ENCODE measurements at regions not wholly inside any gene's neighbourhood (a gene's known extent, or its start where the extent isn't known, plus 50 kb on each side); places are given as distances from the start of the nearest gene placed in this dataset.

DNA sequence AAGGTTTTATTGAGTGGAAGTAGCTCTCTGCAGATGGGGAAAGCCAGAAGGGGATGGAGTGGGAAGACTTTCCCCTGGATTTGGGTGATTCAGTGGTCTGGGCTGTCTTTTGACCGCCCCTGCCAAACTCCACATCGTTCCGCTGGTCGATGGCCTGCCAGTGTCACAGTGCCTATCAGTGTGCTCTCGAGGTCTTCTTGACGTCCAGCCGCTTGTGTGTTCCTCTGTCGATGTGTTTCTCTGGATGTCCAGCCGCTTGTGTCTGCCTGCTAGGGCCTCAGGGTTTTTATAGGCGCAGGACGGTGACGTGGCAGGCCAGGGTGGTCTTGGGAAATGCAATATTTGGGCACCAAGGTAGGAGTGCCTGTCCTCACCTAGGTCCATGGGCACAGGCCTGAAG lies 1371.4 kb upstream of the PIK3C3 start:
- Histone ChIP-seq H3K36me3 (ENCODE audit: low read depth, low read length) (no peaks in the 10 kb centered on the region), H3K4me3 (ENCODE audit: low read length) (no peak overlapping the region), H3K9me2 (replicated peaks; ENCODE audit: low read length) (no peaks in the 10 kb centered on the region), H3K9ac (ENCODE audit: low read length) (no peak overlapping the region), H3F3A (ENCODE audit: low read length, unreplicated experiment) (no peaks in the 10 kb centered on the region), H3K4me1 (ENCODE audit: insufficient read depth, low read length) (no peaks in the 10 kb centered on the region), H2AFZ (ENCODE audit: low read length) (no peak overlapping the region), H3K27me3 (ENCODE audit: low read length) (no peaks in the 10 kb centered on the region), H3K27ac (ENCODE audit: low read length) (no peak overlapping the region), H3K79me2 (ENCODE audit: low read length) (no peaks in the 10 kb centered on the region), H3K9me3 (ENCODE audit: low read length) (no peaks in the 10 kb centered on the region), H3K4me2 (ENCODE audit: low read length) (no peak overlapping the region), H4K20me1 (ENCODE audit: low read length) (no peaks in the 10 kb centered on the region)
- no TSS peak for BruUV-seq (replicated peaks)
- ChIA-PET CTCF (no interaction called here), POLR2A (ENCODE audit: unreplicated experiment) (no interaction called here)
- DNase-seq (no peak), ATAC-seq (no peak)
- intact Hi-C loops (cut with micrococcal nuclease): no loop called here
- TF ChIP-seq, protein P1, sequence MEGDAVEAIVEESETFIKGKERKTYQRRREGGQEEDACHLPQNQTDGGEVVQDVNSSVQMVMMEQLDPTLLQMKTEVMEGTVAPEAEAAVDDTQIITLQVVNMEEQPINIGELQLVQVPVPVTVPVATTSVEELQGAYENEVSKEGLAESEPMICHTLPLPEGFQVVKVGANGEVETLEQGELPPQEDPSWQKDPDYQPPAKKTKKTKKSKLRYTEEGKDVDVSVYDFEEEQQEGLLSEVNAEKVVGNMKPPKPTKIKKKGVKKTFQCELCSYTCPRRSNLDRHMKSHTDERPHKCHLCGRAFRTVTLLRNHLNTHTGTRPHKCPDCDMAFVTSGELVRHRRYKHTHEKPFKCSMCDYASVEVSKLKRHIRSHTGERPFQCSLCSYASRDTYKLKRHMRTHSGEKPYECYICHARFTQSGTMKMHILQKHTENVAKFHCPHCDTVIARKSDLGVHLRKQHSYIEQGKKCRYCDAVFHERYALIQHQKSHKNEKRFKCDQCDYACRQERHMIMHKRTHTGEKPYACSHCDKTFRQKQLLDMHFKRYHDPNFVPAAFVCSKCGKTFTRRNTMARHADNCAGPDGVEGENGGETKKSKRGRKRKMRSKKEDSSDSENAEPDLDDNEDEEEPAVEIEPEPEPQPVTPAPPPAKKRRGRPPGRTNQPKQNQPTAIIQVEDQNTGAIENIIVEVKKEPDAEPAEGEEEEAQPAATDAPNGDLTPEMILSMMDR (conservative IDR thresholded peaks at IDR 0.05; ENCODE audit: low read depth, low read length): no peak
- no peak for TF ChIP-seq EZH2phosphoT487 (IDR thresholded peaks at IDR 0.05; ENCODE audit: borderline replicate concordance, low read length)
- TF ChIP-seq EZH2 (IDR thresholded peaks at IDR 0.05; ENCODE audit: low read length, unreplicated experiment): no peak

DNA sequence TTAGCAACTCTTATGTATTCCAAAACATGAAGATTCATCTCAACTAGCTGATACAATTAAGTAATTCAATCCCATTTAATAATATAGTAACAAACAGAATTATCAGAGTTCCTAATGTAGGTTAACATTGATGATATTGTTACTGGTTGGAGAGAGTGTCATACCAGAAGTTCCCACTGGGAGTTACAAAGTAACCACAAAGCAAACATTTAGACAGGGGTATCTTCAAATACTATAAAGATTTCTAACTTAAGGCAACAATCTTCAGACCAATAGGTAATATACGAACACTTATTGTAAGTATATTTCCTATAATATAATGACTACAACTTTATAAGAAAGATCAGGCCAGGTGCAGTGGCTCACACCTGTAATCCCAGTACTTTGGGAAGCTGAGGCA lies 1372.9 kb upstream of the PIK3C3 start:
- no peak overlapping the region for H3K27ac ChIP-seq (ENCODE audit: low read length)
- H3K4me1 ChIP-seq (ENCODE audit: insufficient read depth, low read length): no peaks in the 10 kb centered on the region
- H3K79me2 ChIP-seq (ENCODE audit: low read length): no peaks in the 10 kb centered on the region
- no peaks in the 10 kb centered on the region for H4K20me1 ChIP-seq (ENCODE audit: low read length)
- CTCF ChIA-PET: no interaction called here
- intact Hi-C loops (cut with micrococcal nuclease): no loop called here
- H2AFZ ChIP-seq (ENCODE audit: low read length): no peak overlapping the region
- H3K9me3 ChIP-seq (ENCODE audit: low read length): no peaks in the 10 kb centered on the region
- no peaks in the 10 kb centered on the region for H3K27me3 ChIP-seq (ENCODE audit: low read length)
- no peak for DNase-seq
- BruUV-seq (replicated peaks): no TSS peak
- no peaks in the 10 kb centered on the region for H3K36me3 ChIP-seq (ENCODE audit: low read depth, low read length)
- TF ChIP-seq, protein P1 (conservative IDR thresholded peaks at IDR 0.05; ENCODE audit: low read depth, low read length): no peak
- TF ChIP-seq EZH2 (IDR thresholded peaks at IDR 0.05; ENCODE audit: low read length, unreplicated experiment) (no peak), EZH2phosphoT487 (IDR thresholded peaks at IDR 0.05; ENCODE audit: borderline replicate concordance, low read length) (no peak)
- no peaks in the 10 kb centered on the region for H3K9me2 ChIP-seq (replicated peaks; ENCODE audit: low read length)
- POLR2A ChIA-PET (ENCODE audit: unreplicated experiment): no interaction called here
- no peak overlapping the region for H3K4me2 ChIP-seq (ENCODE audit: low read length)
- no peak for ATAC-seq
- H3K4me3 ChIP-seq (ENCODE audit: low read length): no peak overlapping the region
- H3K9ac ChIP-seq (ENCODE audit: low read length): no peak overlapping the region
- H3F3A ChIP-seq (ENCODE audit: low read length, unreplicated experiment): no peaks in the 10 kb centered on the region

DNA sequence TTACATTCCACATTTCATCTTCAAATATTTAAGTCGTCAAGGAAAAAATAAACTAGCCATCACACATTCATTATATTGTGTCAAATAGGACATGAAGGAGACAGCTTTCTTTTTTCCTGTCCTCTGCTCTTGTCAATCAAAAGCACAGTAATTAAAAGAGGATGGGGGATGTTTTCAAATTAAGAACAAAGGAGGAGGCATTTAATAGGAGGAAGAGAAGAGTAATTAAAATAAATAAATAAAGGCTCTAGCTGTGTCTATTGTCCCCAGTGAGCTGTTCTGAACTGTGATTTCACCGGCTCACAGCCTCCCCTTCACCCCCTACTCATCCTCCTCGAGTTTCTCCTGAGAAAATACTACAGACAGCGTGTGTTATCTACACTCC lies 1377.1 kb upstream of the PIK3C3 start:
- no TSS peak for BruUV-seq (replicated peaks)
- no peak overlapping the region for H3K4me3 ChIP-seq (ENCODE audit: low read length)
- intact Hi-C loops (cut with micrococcal nuclease): loop anchor here (10.0 kb wide), 1 partner anchor 57 kb away; no protein-coding TSS in a partner anchor
- no peaks in the 10 kb centered on the region for H3K27me3 ChIP-seq (ENCODE audit: low read length)
- H3K36me3 ChIP-seq (ENCODE audit: low read depth, low read length): no peaks in the 10 kb centered on the region
- no peak overlapping the region for H2AFZ ChIP-seq (ENCODE audit: low read length)
- POLR2A ChIA-PET (ENCODE audit: unreplicated experiment): no interaction called here
- TF ChIP-seq EZH2 (IDR thresholded peaks at IDR 0.05; ENCODE audit: low read length, unreplicated experiment): no peak
- TF ChIP-seq EZH2phosphoT487 (IDR thresholded peaks at IDR 0.05; ENCODE audit: borderline replicate concordance, low read length): no peak
- TF ChIP-seq, protein P1 (conservative IDR thresholded peaks at IDR 0.05; ENCODE audit: low read depth, low read length): no peak
- CTCF ChIA-PET: no interaction called here
- H3K9me2 ChIP-seq (replicated peaks; ENCODE audit: low read length): no peaks in the 10 kb centered on the region
- H3K9ac ChIP-seq (ENCODE audit: low read length): no peak overlapping the region
- H3K4me1 ChIP-seq (ENCODE audit: insufficient read depth, low read length): no peaks in the 10 kb centered on the region
- H3F3A ChIP-seq (ENCODE audit: low read length, unreplicated experiment): no peaks in the 10 kb centered on the region
- H3K4me2 ChIP-seq (ENCODE audit: low read length): no peak overlapping the region
- H3K79me2 ChIP-seq (ENCODE audit: low read length): no peaks in the 10 kb centered on the region
- no peaks in the 10 kb centered on the region for H3K9me3 ChIP-seq (ENCODE audit: low read length)
- H4K20me1 ChIP-seq (ENCODE audit: low read length): no peaks in the 10 kb centered on the region
- DNase-seq: no peak
- ATAC-seq: no peak
- no peak overlapping the region for H3K27ac ChIP-seq (ENCODE audit: low read length)
